HepG2 (cell line): ENCODE measurements at regions not wholly inside any gene's neighbourhood (a gene's known extent, or its start where the extent isn't known, plus 50 kb on each side); places are given as distances from the start of the nearest gene placed in this dataset.

Experiments
- ATAC-seq: fragments of 200-7000 bp; cut with Tn5 transposase; 3 replicates; pipeline ENCODE4 v1.9.1; 2020; ENCODE audit warnings: mild to moderate bottlenecking, moderate library complexity
- BruUV-seq: library from RNA; stranded (reverse); fragments of 400-500 nt; replicated peaks from 2 replicates; lab custom pipeline; 2021; lab: Mats Ljungman, UMichigan
- CTCF ChIA-PET: fragments of 300-600 bp; formaldehyde crosslinking; extraction: SDS; loops from one replicate; lab custom pipeline; 2021; ENCODE audit warnings: low total read pairs, inconsistent platforms, low intra/inter-chr PET ratio; lab: Yijun Ruan, JAX
- POLR2A ChIA-PET: fragments of 350-600 bp; sonication (Branson Sonifier 250); formaldehyde crosslinking; loops from one replicate; lab custom pipeline; 2020; ENCODE audit warnings: antibody characterized with exemption, inconsistent platforms; lab: Yijun Ruan, JAX
- DNase-seq: peaks from one replicate; pipeline ENCODE4 v3.0.0-alpha.2; 2015; ENCODE audit warnings: low spot score
- FAIRE-seq: peaks from 3 replicates; lab custom pipeline; 2011; peaks lifted over from hg19 to GRCh38; lab: Jason Lieb, UNC
- H2AFZ ChIP-seq: one replicate; pipeline ENCODE4 v1.6.1; 2011; ENCODE audit warnings: low read length, inconsistent platforms
- H3K27ac ChIP-seq: fragments of 300-600 bp; 3 replicates; pipeline ENCODE4 v1.8.0; 2011; ENCODE audit warnings: mixed run types, mild to moderate bottlenecking, mixed read lengths, low read length, inconsistent platforms; ENCODE audit not compliant: insufficient read depth; ENCODE audit errors: extremely low read length
- H3K27me3 ChIP-seq, 2 experiments: fragments of 200-600 bp in 1 of 2; 2 replicates in 1 of 2; 3 replicates in 1 of 2; pipeline versions ENCODE4 v1.6.0 to v1.8.0; 2011; ENCODE audit warnings: low read length in 2 of 2, mild to moderate bottlenecking in 2 of 2, moderate library complexity in 2 of 2, inconsistent platforms in 1 of 2; ENCODE audit not compliant: insufficient read depth in 2 of 2, control insufficient read depth in 1 of 2
- H3K36me3 ChIP-seq, 2 experiments: fragments of 200-600 bp in 1 of 2; replicated peaks in 1 of 2; 2 replicates in 1 of 2; 3 replicates in 1 of 2; pipeline versions ENCODE4 v1.5.1 to v1.8.0; 2011; ENCODE audit warnings: low read length in 2 of 2, inconsistent platforms in 1 of 2; ENCODE audit not compliant: insufficient read depth in 2 of 2, control insufficient read depth in 1 of 2
- H3K4me1 ChIP-seq: 2 replicates; pipeline ENCODE4 v1.5.1; 2012; ENCODE audit warnings: low read length, inconsistent platforms; ENCODE audit not compliant: insufficient read depth
- H3K4me2 ChIP-seq: 2 replicates; pipeline ENCODE4 v1.6.0; 2011; ENCODE audit warnings: low read depth, low read length, inconsistent platforms
- H3K4me3 ChIP-seq, 3 experiments: fragments of 200-600 bp in 1 of 3; sonication (generic), shearing (Covaris generic) in 1 of 3; replicated peaks in 1 of 3; 2 replicates each; pipeline ENCODE4 v1.5.1; 2011 to 2016; ENCODE audit warnings: low read length in 3 of 3, inconsistent platforms in 2 of 3, low read depth in 2 of 3, mild to moderate bottlenecking in 2 of 3, control low read depth in 1 of 3, mixed read lengths in 1 of 3; ENCODE audit not compliant: insufficient read depth in 1 of 3
- H3K79me2 ChIP-seq: one replicate; pipeline ENCODE4 v1.6.1; 2011; ENCODE audit warnings: low read length, inconsistent platforms; ENCODE audit not compliant: insufficient read depth
- H3K9ac ChIP-seq: 2 replicates; pipeline ENCODE4 v1.6.0; 2011; ENCODE audit warnings: mild to moderate bottlenecking, low read depth, low read length, inconsistent platforms; ENCODE audit not compliant: insufficient read depth
- H3K9me3 ChIP-seq: 2 replicates; pipeline ENCODE4 v1.5.1; 2012; ENCODE audit warnings: mild to moderate bottlenecking, low read length
- H4K20me1 ChIP-seq: 2 replicates; pipeline ENCODE4 v1.6.0; 2011; ENCODE audit warnings: inconsistent platforms, mild to moderate bottlenecking, low read length, moderate library complexity; ENCODE audit not compliant: insufficient read depth
- ESRRA ChIP-seq: sonication (generic); formaldehyde crosslinking; IDR thresholded peaks from 2 replicates; pipeline ENCODE4 v1.5.1; 2020; ENCODE audit warnings: mild to moderate bottlenecking, low read depth, missing genetic modification reagents
- HMG20B ChIP-seq: conservative IDR thresholded peaks from 2 replicates; pipeline ENCODE4 v1.6.1; 2016; ENCODE audit warnings: missing genetic modification reagents, missing compliant biosample characterization
- JUNB ChIP-seq: sonication (generic); formaldehyde crosslinking; IDR thresholded peaks from 2 replicates; pipeline ENCODE4 v1.8.0; 2022; ENCODE audit warnings: missing genetic modification reagents, mild to moderate bottlenecking, borderline replicate concordance
- NR2C2 ChIP-seq: sonication (generic); formaldehyde crosslinking; IDR thresholded peaks from 2 replicates; pipeline ENCODE4 v1.4.0; 2020; ENCODE audit warnings: missing genetic modification reagents, mild to moderate bottlenecking, moderate library complexity, borderline replicate concordance
- PTBP1 ChIP-seq: fragments of 200-400 bp; formaldehyde crosslinking; IDR thresholded peaks from 2 replicates; pipeline ENCODE4 v1.6.1; 2018; ENCODE audit warnings: low read length, low read depth; ENCODE audit not compliant: poor library complexity, severe bottlenecking
- SIN3B ChIP-seq: fragments of 150-350 bp; IDR thresholded peaks from 2 replicates; pipeline ENCODE4 v1.6.1; 2014; ENCODE audit warnings: low read length
- ZNF546 ChIP-seq: sonication (generic); formaldehyde crosslinking; conservative IDR thresholded peaks from 2 replicates; pipeline ENCODE4 v1.8.1; 2023; ENCODE audit warnings: mild to moderate bottlenecking, missing genetic modification reagents
- ZNF547 ChIP-seq: sonication (generic); formaldehyde crosslinking; IDR thresholded peaks from 2 replicates; pipeline ENCODE4 v1.5.1; 2020; ENCODE audit warnings: mild to moderate bottlenecking, missing genetic modification reagents
- WGBS: methylation state at CpG from one replicate; pipeline ENCODE4 v1.1.6; 2017; ENCODE audit warnings: low lambda C conversion rate; 5-methylcytosine and 5-hydroxymethylcytosine counted together
- in situ Hi-C: cut with HindIII; loops from 2 replicates; pipeline ENCODE4 v1.10.0; 2017; ENCODE audit warnings: low pct_unique_long_range_greater_than_20kb; ENCODE audit not compliant: extremely low pct_ligation_motif_present
- intact Hi-C: fragments of 100-400 bp; cut with micrococcal nuclease; formaldehyde crosslinking; loops from one replicate; pipeline ENCODE4 v1.10.0; 2022; ENCODE audit not compliant: unreplicated experiment
- TF ChIP-seq, protein P1 (sequence below): sonication (generic); formaldehyde crosslinking; IDR thresholded peaks from 2 replicates; pipeline ENCODE4 v1.5.0; 2020; ENCODE audit warnings: missing genetic modification reagents

DNA sequence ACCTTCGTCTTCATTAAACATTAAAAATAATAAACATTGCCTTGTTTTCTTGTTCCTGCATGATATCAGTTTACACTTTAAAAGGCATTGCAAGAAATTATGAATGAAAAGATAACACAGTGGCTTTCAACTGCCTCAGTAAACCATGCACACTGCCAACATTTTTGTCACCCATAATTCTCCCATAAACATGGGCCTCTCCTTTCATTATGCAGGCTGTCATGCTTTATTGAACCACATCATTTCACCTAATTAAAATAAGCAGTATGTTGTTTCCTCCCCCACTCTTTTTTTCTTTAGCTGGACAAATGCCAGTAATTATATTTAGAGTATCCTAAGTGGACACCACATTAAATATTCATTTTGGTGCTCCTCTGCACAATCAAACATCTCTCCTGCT lies 1566.5 kb upstream of the SLC10A2 start (continued):
- TF ChIP-seq, protein P1, sequence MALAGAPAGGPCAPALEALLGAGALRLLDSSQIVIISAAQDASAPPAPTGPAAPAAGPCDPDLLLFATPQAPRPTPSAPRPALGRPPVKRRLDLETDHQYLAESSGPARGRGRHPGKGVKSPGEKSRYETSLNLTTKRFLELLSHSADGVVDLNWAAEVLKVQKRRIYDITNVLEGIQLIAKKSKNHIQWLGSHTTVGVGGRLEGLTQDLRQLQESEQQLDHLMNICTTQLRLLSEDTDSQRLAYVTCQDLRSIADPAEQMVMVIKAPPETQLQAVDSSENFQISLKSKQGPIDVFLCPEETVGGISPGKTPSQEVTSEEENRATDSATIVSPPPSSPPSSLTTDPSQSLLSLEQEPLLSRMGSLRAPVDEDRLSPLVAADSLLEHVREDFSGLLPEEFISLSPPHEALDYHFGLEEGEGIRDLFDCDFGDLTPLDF (CRISPR knock-in tag) = no peak
- TF ChIP-seq ZNF546 (CRISPR knock-in tag) = no peak
- TF ChIP-seq HMG20B = no peak
- no peak for TF ChIP-seq JUNB
- TF ChIP-seq ESRRA (CRISPR knock-in tag) = no peak

DNA sequence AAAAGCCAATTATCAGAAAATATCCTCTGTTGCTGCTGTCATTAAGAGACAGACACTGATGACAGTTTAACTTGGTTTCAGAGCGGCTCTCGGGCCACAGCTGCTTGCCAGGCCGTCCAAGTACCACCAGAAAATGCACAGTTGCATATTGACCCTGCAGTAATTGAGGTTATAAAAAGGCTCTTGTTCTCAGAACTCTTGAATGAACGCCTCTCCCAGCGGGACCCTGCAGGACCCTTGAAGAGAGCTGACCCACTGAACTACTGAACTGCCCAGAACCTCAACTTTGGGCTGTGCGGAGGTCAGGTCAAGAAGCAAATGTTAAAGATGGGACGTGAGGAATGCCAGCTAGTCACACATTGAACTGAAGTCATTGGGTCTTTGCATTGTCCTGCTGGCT lies 1559.0 kb upstream of the SLC10A2 start:
- Histone ChIP-seq H4K20me1 (no peaks in the 10 kb centered on the region), H3K36me3 (no peaks in the 10 kb centered on the region), H3K27ac (no peak overlapping the region), H3K9me3 (peaks cover 35% of the 10 kb centered on the region), H3K4me3 (no peak overlapping the region), H3K27me3 (no peaks in the 10 kb centered on the region; a peak in 1 of 5 replicates), H3K9ac (no peak overlapping the region), H3K79me2 (no peaks in the 10 kb centered on the region), H2AFZ (no peak overlapping the region), H3K4me1 (no peaks in the 10 kb centered on the region), H3K4me2 (no peak overlapping the region)
- no peak for FAIRE-seq
- TF ChIP-seq PTBP1 (no peak), NR2C2 (CRISPR knock-in tag) (no peak), SIN3B (no peak), ZNF547 (no peak)
- 0% methylated on average over 5 of the region's 7 CpGs for WGBS
- POLR2A ChIA-PET = no interaction called here
- intact Hi-C loops = no loop called here
- DNase-seq = no peak
- ATAC-seq = no peak
- no TSS peak for BruUV-seq
- in situ Hi-C loops = no loop called here
- CTCF ChIA-PET = no interaction called here
